HEK293 (cell line): ENCODE measurements at regions not wholly inside any gene's neighbourhood (a gene's known extent, or its start where the extent isn't known, plus 50 kb on each side); places are given as distances from the start of the nearest gene placed in this dataset.
"Not testable (repeated sequence)": the region's sequence is repeated elsewhere in the genome, so short reads cannot be mapped to it uniquely, and the experiment has no call there.

Experiments used
- CTCF ChIA-PET: fragments of 350-600 bp; formaldehyde crosslinking; extraction: SDS; loops from one replicate; lab custom pipeline; 2021; ENCODE audit warnings: antibody characterized with exemption; lab: Yijun Ruan, JAX
- POLR2A ChIA-PET: fragments of 300-600 bp; formaldehyde crosslinking; extraction: SDS; loops from one replicate; lab custom pipeline; 2020; ENCODE audit warnings: antibody characterized with exemption, inconsistent platforms; lab: Yijun Ruan, JAX
- H3K27ac ChIP-seq: fragments of 200-500 bp; sonication (Bioruptor generic); 2 replicates; pipeline ENCODE4 v1.5.1; 2014; ENCODE audit warnings: low read depth, low read length, control low read depth, inconsistent platforms; ENCODE audit errors: extremely low read depth
- H3K36me3 ChIP-seq, 2 experiments: fragments of 200-500 bp in 1 of 2; sonication (Bioruptor generic) in 1 of 2; 1 replicate in 1 of 2; 2 replicates in 1 of 2; pipeline ENCODE4 v1.5.1; 2014 to 2017; ENCODE audit warnings: inconsistent platforms in 2 of 2, low read length in 2 of 2; ENCODE audit not compliant: control insufficient read depth in 2 of 2, insufficient read depth in 1 of 2
- H3K4me1 ChIP-seq: fragments of 200-500 bp; sonication (Bioruptor generic); 2 replicates; pipeline ENCODE4 v1.5.1; 2014; ENCODE audit warnings: mild to moderate bottlenecking, low read length, inconsistent platforms; ENCODE audit not compliant: control insufficient read depth, insufficient read depth
- H3K4me3 ChIP-seq: 2 replicates; pipeline ENCODE4 v1.5.1; 2011; ENCODE audit warnings: low read depth, mild to moderate bottlenecking, control low read depth, low read length, moderate library complexity
- H3K9me3 ChIP-seq: fragments of 200-500 bp; sonication (Bioruptor generic); 2 replicates; pipeline ENCODE4 v1.5.1; 2014; ENCODE audit warnings: low read depth, low read length, inconsistent platforms; ENCODE audit not compliant: control insufficient read depth, insufficient read depth
- GLI2 ChIP-seq: fragments of 450-650 bp; formaldehyde crosslinking; IDR thresholded peaks from 2 replicates; pipeline ENCODE4; 2017; ENCODE audit warnings: missing biosample characterization, missing genetic modification characterization, low read depth, borderline replicate concordance
- ZBTB44 ChIP-seq: fragments of 450-650 bp; IDR thresholded peaks from 2 replicates; pipeline ENCODE4 v1.5.1; 2018; ENCODE audit warnings: missing biosample characterization, mild to moderate bottlenecking, missing genetic modification characterization
- ZNF112 ChIP-seq: fragments of 450-650 bp; formaldehyde crosslinking; IDR thresholded peaks from 2 replicates; pipeline ENCODE4 v1.5.0; 2017; ENCODE audit warnings: missing biosample characterization, missing genetic modification characterization
- ZNF146 ChIP-seq: fragments of 450-650 bp; formaldehyde crosslinking; IDR thresholded peaks from 2 replicates; pipeline ENCODE4 v1.5.1; 2016; ENCODE audit warnings: missing biosample characterization, missing genetic modification characterization
- ZNF157 ChIP-seq: fragments of 450-650 bp; formaldehyde crosslinking; IDR thresholded peaks from 2 replicates; pipeline ENCODE4 v1.5.1; 2016; ENCODE audit warnings: missing biosample characterization, missing genetic modification characterization
- ZNF248 ChIP-seq: fragments of 450-650 bp; formaldehyde crosslinking; IDR thresholded peaks from 2 replicates; pipeline ENCODE4 v1.5.1; 2017; ENCODE audit warnings: missing biosample characterization, missing genetic modification characterization
- ZNF335 ChIP-seq: fragments of 450-650 bp; formaldehyde crosslinking; conservative IDR thresholded peaks from 2 replicates; pipeline ENCODE4 v1.5.1; 2016; ENCODE audit warnings: missing biosample characterization, missing genetic modification characterization
- ZNF394 ChIP-seq: fragments of 450-650 bp; formaldehyde crosslinking; IDR thresholded peaks from 2 replicates; pipeline ENCODE4 v1.5.1; 2016; ENCODE audit warnings: missing biosample characterization, missing genetic modification characterization, mild to moderate bottlenecking, moderate library complexity, borderline replicate concordance
- ZNF48 ChIP-seq: fragments of 450-650 bp; formaldehyde crosslinking; IDR thresholded peaks from 2 replicates; pipeline ENCODE4 v1.5.1; 2016; ENCODE audit warnings: missing biosample characterization, missing genetic modification characterization
- ZNF624 ChIP-seq: fragments of 450-650 bp; formaldehyde crosslinking; IDR thresholded peaks from 2 replicates; pipeline ENCODE4 v1.5.1; 2017; ENCODE audit warnings: missing biosample characterization, missing genetic modification characterization
- ZNF837 ChIP-seq: fragments of 450-650 bp; formaldehyde crosslinking; IDR thresholded peaks from 2 replicates; pipeline ENCODE4 v1.5.1; 2016; ENCODE audit warnings: missing biosample characterization, missing genetic modification characterization
- ZXDB ChIP-seq: fragments of 450-650 bp; formaldehyde crosslinking; IDR thresholded peaks from 2 replicates; pipeline ENCODE4 v1.5.1; 2016; ENCODE audit warnings: missing biosample characterization, missing genetic modification characterization
- TF ChIP-seq, protein P1 (sequence below): fragments of 450-650 bp; formaldehyde crosslinking; IDR thresholded peaks from 2 replicates; pipeline ENCODE4 v1.5.1; 2017; ENCODE audit warnings: missing biosample characterization, missing genetic modification characterization
- TF ChIP-seq, protein P2 (sequence below): fragments of 450-650 bp; formaldehyde crosslinking; IDR thresholded peaks from 2 replicates; pipeline ENCODE4 v1.5.1; 2016; ENCODE audit warnings: missing biosample characterization, missing genetic modification characterization, borderline replicate concordance
- TF ChIP-seq, protein P3 (sequence below): fragments of 450-650 bp; formaldehyde crosslinking; IDR thresholded peaks from 2 replicates; pipeline ENCODE4 v1.5.1; 2016; ENCODE audit warnings: missing biosample characterization, missing genetic modification characterization, low read depth

DNA sequence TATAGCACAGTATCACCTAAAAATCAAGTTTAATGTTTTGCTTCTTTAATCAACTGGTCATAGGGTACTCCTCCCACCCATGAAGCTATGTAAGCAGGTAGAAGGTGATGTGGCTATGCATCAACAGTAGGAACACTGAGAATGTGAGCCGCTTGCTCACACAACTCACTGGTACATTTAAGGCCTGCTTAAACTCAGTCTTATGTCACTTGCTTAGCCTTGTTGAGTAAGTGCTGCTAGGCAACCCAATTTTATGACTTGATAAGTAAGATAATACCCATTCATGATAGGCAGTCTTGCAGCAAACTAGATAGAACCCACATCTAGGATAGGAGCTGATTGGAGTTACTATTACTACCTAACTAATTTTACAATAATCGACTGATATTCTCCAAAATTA is 70.0 kb upstream of the BMP4 start:
- H3K4me1 ChIP-seq = no peaks in the 10 kb centered on the region
- POLR2A ChIA-PET = no interaction called here
- H3K36me3 ChIP-seq = no peaks in the 10 kb centered on the region
- TF ChIP-seq, protein P1, sequence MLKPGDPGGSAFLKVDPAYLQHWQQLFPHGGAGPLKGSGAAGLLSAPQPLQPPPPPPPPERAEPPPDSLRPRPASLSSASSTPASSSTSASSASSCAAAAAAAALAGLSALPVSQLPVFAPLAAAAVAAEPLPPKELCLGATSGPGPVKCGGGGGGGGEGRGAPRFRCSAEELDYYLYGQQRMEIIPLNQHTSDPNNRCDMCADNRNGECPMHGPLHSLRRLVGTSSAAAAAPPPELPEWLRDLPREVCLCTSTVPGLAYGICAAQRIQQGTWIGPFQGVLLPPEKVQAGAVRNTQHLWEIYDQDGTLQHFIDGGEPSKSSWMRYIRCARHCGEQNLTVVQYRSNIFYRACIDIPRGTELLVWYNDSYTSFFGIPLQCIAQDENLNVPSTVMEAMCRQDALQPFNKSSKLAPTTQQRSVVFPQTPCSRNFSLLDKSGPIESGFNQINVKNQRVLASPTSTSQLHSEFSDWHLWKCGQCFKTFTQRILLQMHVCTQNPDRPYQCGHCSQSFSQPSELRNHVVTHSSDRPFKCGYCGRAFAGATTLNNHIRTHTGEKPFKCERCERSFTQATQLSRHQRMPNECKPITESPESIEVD (tag by site-specific recombination) = no peak
- TF ChIP-seq ZNF48 (tag by site-specific recombination) (no peak), ZNF157 (tag by site-specific recombination) (no peak), ZNF146 (tag by site-specific recombination) (no peak), ZXDB (no peak), ZNF335 (no peak), ZBTB44 (tag by site-specific recombination) (no peak), GLI2 (no peak), ZNF394 (tag by site-specific recombination) (no peak), ZNF112 (tag by site-specific recombination) (no peak), ZNF248 (tag by site-specific recombination) (no peak), ZNF624 (no peak), ZNF837 (no peak)
- TF ChIP-seq, protein P2, sequence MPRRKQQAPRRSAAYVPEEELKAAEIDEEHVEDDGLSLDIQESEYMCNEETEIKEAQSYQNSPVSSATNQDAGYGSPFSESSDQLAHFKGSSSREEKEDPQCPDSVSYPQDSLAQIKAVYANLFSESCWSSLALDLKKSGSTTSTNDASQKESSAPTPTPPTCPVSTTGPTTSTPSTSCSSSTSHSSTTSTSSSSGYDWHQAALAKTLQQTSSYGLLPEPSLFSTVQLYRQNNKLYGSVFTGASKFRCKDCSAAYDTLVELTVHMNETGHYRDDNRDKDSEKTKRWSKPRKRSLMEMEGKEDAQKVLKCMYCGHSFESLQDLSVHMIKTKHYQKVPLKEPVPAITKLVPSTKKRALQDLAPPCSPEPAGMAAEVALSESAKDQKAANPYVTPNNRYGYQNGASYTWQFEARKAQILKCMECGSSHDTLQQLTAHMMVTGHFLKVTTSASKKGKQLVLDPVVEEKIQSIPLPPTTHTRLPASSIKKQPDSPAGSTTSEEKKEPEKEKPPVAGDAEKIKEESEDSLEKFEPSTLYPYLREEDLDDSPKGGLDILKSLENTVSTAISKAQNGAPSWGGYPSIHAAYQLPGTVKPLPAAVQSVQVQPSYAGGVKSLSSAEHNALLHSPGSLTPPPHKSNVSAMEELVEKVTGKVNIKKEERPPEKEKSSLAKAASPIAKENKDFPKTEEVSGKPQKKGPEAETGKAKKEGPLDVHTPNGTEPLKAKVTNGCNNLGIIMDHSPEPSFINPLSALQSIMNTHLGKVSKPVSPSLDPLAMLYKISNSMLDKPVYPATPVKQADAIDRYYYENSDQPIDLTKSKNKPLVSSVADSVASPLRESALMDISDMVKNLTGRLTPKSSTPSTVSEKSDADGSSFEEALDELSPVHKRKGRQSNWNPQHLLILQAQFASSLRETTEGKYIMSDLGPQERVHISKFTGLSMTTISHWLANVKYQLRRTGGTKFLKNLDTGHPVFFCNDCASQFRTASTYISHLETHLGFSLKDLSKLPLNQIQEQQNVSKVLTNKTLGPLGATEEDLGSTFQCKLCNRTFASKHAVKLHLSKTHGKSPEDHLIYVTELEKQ (tag by site-specific recombination) = no peak
- TF ChIP-seq, protein P3, sequence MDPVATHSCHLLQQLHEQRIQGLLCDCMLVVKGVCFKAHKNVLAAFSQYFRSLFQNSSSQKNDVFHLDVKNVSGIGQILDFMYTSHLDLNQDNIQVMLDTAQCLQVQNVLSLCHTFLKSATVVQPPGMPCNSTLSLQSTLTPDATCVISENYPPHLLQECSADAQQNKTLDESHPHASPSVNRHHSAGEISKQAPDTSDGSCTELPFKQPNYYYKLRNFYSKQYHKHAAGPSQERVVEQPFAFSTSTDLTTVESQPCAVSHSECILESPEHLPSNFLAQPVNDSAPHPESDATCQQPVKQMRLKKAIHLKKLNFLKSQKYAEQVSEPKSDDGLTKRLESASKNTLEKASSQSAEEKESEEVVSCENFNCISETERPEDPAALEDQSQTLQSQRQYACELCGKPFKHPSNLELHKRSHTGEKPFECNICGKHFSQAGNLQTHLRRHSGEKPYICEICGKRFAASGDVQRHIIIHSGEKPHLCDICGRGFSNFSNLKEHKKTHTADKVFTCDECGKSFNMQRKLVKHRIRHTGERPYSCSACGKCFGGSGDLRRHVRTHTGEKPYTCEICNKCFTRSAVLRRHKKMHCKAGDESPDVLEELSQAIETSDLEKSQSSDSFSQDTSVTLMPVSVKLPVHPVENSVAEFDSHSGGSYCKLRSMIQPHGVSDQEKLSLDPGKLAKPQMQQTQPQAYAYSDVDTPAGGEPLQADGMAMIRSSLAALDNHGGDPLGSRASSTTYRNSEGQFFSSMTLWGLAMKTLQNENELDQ (tag by site-specific recombination) = no peak
- CTCF ChIA-PET = interaction anchor here (0.8 kb wide), 1 partner anchor 54 kb away, joined by 3 read pairs; no protein-coding TSS in a partner anchor
- no peak overlapping the region for H3K4me3 ChIP-seq
- no peak overlapping the region for H3K27ac ChIP-seq
- no peaks in the 10 kb centered on the region for H3K9me3 ChIP-seq

DNA sequence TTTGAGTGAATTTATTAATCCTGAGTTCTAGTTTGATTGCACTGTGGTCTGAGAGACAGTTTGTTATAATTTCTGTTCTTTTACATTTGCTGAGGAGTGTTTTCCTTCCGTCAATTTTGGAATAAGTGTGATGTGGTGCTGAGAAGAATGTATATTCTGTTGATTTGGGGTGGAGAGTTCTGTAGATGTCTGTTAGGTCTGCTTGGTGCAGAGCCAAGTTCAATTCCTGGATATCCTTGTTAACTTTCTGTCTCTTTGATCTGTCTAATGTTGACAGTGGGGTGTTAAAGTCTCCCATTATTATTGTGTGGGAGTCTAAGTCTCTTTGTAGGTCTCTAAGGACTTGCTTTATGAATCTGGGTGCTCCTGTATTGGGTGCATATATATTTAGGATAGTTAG is 74.4 kb upstream of the BMP4 start:
- H3K27ac ChIP-seq, H3K36me3 ChIP-seq, POLR2A ChIA-PET, H3K4me3 ChIP-seq, H3K4me1 ChIP-seq, H3K9me3 ChIP-seq, CTCF ChIA-PET: not testable (repeated sequence)

- POLR2A ChIA-PET = not testable (repeated sequence)
Observed at GRCh38 chr14:54033285-54033684, 76.7 kb upstream of the BMP4 start.

More at GRCh38 chr14:54033285-54033684, 76.7 kb upstream of the BMP4 start:
- CTCF ChIA-PET, H3K9me3 ChIP-seq, H3K4me3 ChIP-seq, H3K4me1 ChIP-seq, H3K27ac ChIP-seq, H3K36me3 ChIP-seq: not testable (repeated sequence)
